Lung (tissue), 11 donors: ENCODE measurements at regions not wholly inside any gene's neighbourhood (a gene's known extent, or its start where the extent isn't known, plus 50 kb on each side); places are given as distances from the start of the nearest gene placed in this dataset.
A peak's percentile ranks its signal among the peaks of the same experiment; 100 is the strongest.

Experiments
- ATAC-seq: fragments of 200-7000 bp; cut with Tn5 transposase; one replicate; pipeline ENCODE4 v1.9.1; 2020; ENCODE audit warnings: moderate number of reproducible peaks; ENCODE audit not compliant: insufficient read depth, low FRiP score
- DNase-seq, 3 donors: peaks; one replicate each; pipeline ENCODE4 v3.0.0-alpha.2; 2013 to 2017
- H3K27ac ChIP-seq, 2 donors: one replicate each; pipeline ENCODE4 v1.5.1; 2013; ENCODE audit warnings: mild to moderate bottlenecking in 2 of 2, moderate library complexity in 2 of 2, control low read depth in 1 of 2, inconsistent platforms in 1 of 2, low read depth in 1 of 2, low read length in 1 of 2
- H3K27me3 ChIP-seq, 3 donors: one replicate each; pipeline ENCODE4 v1.5.1; 2013; ENCODE audit warnings: low read length in 2 of 3; ENCODE audit not compliant: control insufficient read depth in 3 of 3, insufficient read depth in 3 of 3
- H3K36me3 ChIP-seq, 4 donors: one replicate each; pipeline ENCODE4 v1.5.1; 2013; ENCODE audit warnings: low read length in 4 of 4, mild to moderate bottlenecking in 1 of 4, moderate library complexity in 1 of 4; ENCODE audit not compliant: control insufficient read depth in 4 of 4, insufficient read depth in 4 of 4
- H3K4me1 ChIP-seq, 5 donors: one replicate each; pipeline ENCODE4 v1.5.1; 2013; ENCODE audit warnings: low read length in 5 of 5, mild to moderate bottlenecking in 2 of 5, moderate library complexity in 1 of 5; ENCODE audit not compliant: control insufficient read depth in 5 of 5, insufficient read depth in 5 of 5
- H3K4me3 ChIP-seq: one replicate; pipeline ENCODE4 v1.5.1; 2013; ENCODE audit warnings: mild to moderate bottlenecking, control low read depth, moderate library complexity
- H3K9ac ChIP-seq, 2 donors: one replicate each; pipeline ENCODE4 v1.5.1; 2013; ENCODE audit warnings: low read length in 2 of 2, control low read depth in 1 of 2; ENCODE audit not compliant: insufficient read depth in 1 of 2
- H3K9me3 ChIP-seq, 4 donors: one replicate each; pipeline ENCODE4 v1.5.1; 2013; ENCODE audit warnings: low read length in 3 of 4, mild to moderate bottlenecking in 1 of 4, moderate library complexity in 1 of 4; ENCODE audit not compliant: control insufficient read depth in 4 of 4, insufficient read depth in 3 of 4
- WGBS, 2 donors: extraction: QIAGEN DNeasy Blood & Tissue Kit; methylation state at CpG; one replicate each; pipeline ENCODE4 v1.1.7; 2013; 5-methylcytosine and 5-hydroxymethylcytosine counted together
- TF ChIP-seq, protein P1 (sequence below): IDR thresholded peaks from 2 replicates; pipeline ENCODE4 v1.5.1; 2012; ENCODE audit warnings: mild to moderate bottlenecking; ENCODE audit errors: control extremely low read depth, extremely low read depth
- donor health status: control.
- donor health status: control.
- donor health status: Bipolar disorder and iron deficiency.
- donor health status: healthy.
- donor health status: DM: yes; HTN: yes; CAD: no.

DNA sequence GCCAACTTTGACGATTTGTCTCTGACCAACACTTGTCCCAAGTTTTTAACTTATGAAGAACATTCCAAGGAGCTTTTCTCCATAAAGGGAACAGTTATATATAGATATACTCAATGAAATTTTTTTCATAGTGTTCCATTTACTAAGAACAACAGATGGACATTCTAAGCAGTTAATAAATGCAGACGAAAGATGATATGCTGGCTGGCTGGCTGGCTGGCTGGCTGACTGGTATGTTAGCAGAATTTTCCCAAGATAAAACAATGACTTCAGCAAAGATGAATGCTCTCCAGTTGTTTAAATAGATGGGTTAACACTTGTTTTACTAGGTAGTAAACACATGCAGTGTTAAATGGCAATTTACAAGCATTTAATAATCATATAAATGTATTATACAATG is 62.2 kb downstream of the SPANXN3 start:
- DNase-seq = no peak
- Histone ChIP-seq H3K4me3 (no peak overlapping the region), H3K27ac (no peak overlapping the region), H3K27me3 (peaks cover 0 to 2% (median 0%) of the 10 kb centered on the region in 3 donors), H3K9me3 (peaks cover 0 to 6% (median 0%) of the 10 kb centered on the region in 4 donors), H3K4me1 (no peaks in the 10 kb centered on the region), H3K36me3 (no peaks in the 10 kb centered on the region), H3K9ac (no peak overlapping the region)
- WGBS, 2 donors = 60 to 68% methylated on average over 2 of the region's 2 CpGs
- no peak for ATAC-seq
- TF ChIP-seq, protein P1, sequence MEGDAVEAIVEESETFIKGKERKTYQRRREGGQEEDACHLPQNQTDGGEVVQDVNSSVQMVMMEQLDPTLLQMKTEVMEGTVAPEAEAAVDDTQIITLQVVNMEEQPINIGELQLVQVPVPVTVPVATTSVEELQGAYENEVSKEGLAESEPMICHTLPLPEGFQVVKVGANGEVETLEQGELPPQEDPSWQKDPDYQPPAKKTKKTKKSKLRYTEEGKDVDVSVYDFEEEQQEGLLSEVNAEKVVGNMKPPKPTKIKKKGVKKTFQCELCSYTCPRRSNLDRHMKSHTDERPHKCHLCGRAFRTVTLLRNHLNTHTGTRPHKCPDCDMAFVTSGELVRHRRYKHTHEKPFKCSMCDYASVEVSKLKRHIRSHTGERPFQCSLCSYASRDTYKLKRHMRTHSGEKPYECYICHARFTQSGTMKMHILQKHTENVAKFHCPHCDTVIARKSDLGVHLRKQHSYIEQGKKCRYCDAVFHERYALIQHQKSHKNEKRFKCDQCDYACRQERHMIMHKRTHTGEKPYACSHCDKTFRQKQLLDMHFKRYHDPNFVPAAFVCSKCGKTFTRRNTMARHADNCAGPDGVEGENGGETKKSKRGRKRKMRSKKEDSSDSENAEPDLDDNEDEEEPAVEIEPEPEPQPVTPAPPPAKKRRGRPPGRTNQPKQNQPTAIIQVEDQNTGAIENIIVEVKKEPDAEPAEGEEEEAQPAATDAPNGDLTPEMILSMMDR = no peak

- DNase-seq (peak in 2 of 3 donors; percentile 15 to 24), ATAC-seq (no peak)
- Histone ChIP-seq H3K9me3 (peaks cover 0 to under 1% (median 0%) of the 10 kb centered on the region in 4 donors), H3K4me1 (no peaks in the 10 kb centered on the region), H3K4me3 (no peak overlapping the region), H3K36me3 (no peaks in the 10 kb centered on the region), H3K27me3 (peaks cover 0 to 3% (median 0%) of the 10 kb centered on the region in 3 donors), H3K9ac (no peak overlapping the region), H3K27ac (no peak overlapping the region)
- TF ChIP-seq, protein P1 = no peak
- WGBS, 2 donors = 15 to 20% methylated on average over 7 of the region's 7 CpGs
Observed at GRCh38 chrX:143437439-143437838, 79.8 kb downstream of the SPANXN3 start.

- no peak overlapping the region for H3K4me3 ChIP-seq
- peaks cover 0 to 3% (median 0%) of the 10 kb centered on the region in 3 donors for H3K27me3 ChIP-seq
- TF ChIP-seq, protein P1 = no peak
- no peak overlapping the region for H3K27ac ChIP-seq
- DNase-seq (no peak), ATAC-seq (no peak)
- no peak overlapping the region for H3K9ac ChIP-seq
- H3K36me3 ChIP-seq = no peaks in the 10 kb centered on the region
- H3K9me3 ChIP-seq = no peaks in the 10 kb centered on the region
- WGBS, 2 donors = 74 to 81% methylated on average over 2 of the region's 2 CpGs
- H3K4me1 ChIP-seq = no peaks in the 10 kb centered on the region
Observed at GRCh38 chrX:143435916-143436315, 81.4 kb downstream of the SPANXN3 start.

GRCh38 chrX:143429811-143430210 is 87.5 kb downstream of the SPANXN3 start:
- ATAC-seq (no peak), DNase-seq (no peak)
- TF ChIP-seq, protein P1 = no peak
- no peak overlapping the region for H3K4me3 ChIP-seq
- H3K27ac ChIP-seq = no peak overlapping the region
- no peaks in the 10 kb centered on the region for H3K4me1 ChIP-seq
- H3K36me3 ChIP-seq = no peaks in the 10 kb centered on the region
- peaks cover 0 to 2% (median 0%) of the 10 kb centered on the region in 3 donors for H3K27me3 ChIP-seq
- no peaks in the 10 kb centered on the region for H3K9me3 ChIP-seq
- no peak overlapping the region for H3K9ac ChIP-seq
- WGBS, 2 donors = 66 to 67% methylated on average over 4 of the region's 4 CpGs
